Heart left ventricle (tissue), 16 donors: ENCODE measurements at regions not wholly inside any gene's neighbourhood (a gene's known extent, or its start where the extent isn't known, plus 50 kb on each side); places are given as distances from the start of the nearest gene placed in this dataset.
A peak's percentile ranks its signal among the peaks of the same experiment; 100 is the strongest.
"Not testable (repeated sequence)": the region's sequence is repeated elsewhere in the genome, so short reads cannot be mapped to it uniquely, and the experiment has no call there.

Experiments
- ATAC-seq, 4 donors: fragments of 200-7000 bp; cut with Tn5 transposase; one replicate each; pipeline ENCODE4 v1.9.1; 2020 to 2022; ENCODE audit warnings: moderate library complexity in 4 of 4, mild to moderate bottlenecking in 3 of 4, moderate number of reproducible peaks in 1 of 4
- DNase-seq, 5 donors: peaks; one replicate each; pipeline ENCODE4 v3.0.0-alpha.2; 2020
- H3K27ac ChIP-seq, 12 donors: fragments of 200-600 bp; sonication (generic) in 4 of 12; one replicate each; pipeline versions ENCODE4 v1.5.0 to v1.8.0; 2016 to 2022; ENCODE audit warnings: mild to moderate bottlenecking in 2 of 12
- H3K27me3 ChIP-seq, 9 donors: fragments of 200-600 bp; sonication (generic) in 2 of 9; one replicate each; pipeline versions ENCODE4 v1.5.1 to v1.8.0; 2016 to 2022; ENCODE audit warnings: mild to moderate bottlenecking in 3 of 9
- H3K36me3 ChIP-seq, 9 donors: fragments of 200-600 bp; sonication (generic) in 2 of 9; one replicate each; pipeline versions ENCODE4 v1.5.0 to v1.8.0; 2018 to 2022; ENCODE audit warnings: mild to moderate bottlenecking in 2 of 9
- H3K4me1 ChIP-seq, 12 donors: fragments of 200-600 bp; sonication (generic) in 4 of 12; one replicate each; pipeline versions ENCODE4 v1.5.0 to v1.8.0; 2016 to 2022; ENCODE audit warnings: mild to moderate bottlenecking in 3 of 12
- H3K4me3 ChIP-seq, 12 donors: fragments of 200-600 bp; sonication (generic) in 4 of 12; one replicate each; pipeline versions ENCODE4 v1.5.0 to v1.8.0; 2017 to 2022; ENCODE audit warnings: mild to moderate bottlenecking in 9 of 12, moderate library complexity in 4 of 12
- H3K9me3 ChIP-seq, 12 donors: fragments of 200-600 bp; sonication (generic) in 4 of 12; one replicate each; pipeline versions ENCODE4 v1.5.0 to v1.8.0; 2016 to 2022; ENCODE audit warnings: mild to moderate bottlenecking in 1 of 12
- POLR2A ChIP-seq, 2 donors: fragments of 450-650 bp; IDR thresholded peaks; one replicate each; pipeline ENCODE4 v1.6.1; 2017; ENCODE audit warnings: antibody characterized with exemption in 2 of 2, mild to moderate bottlenecking in 2 of 2, moderate library complexity in 2 of 2
- WGBS, 4 donors: extraction: QIAGEN DNeasy Blood & Tissue Kit in 2 of 4; methylation state at CpG; one replicate each; pipeline versions ENCODE4 v1.1.5 to v1.1.7; 2013 to 2018; 5-methylcytosine and 5-hydroxymethylcytosine counted together
- intact Hi-C, 10 donors: fragments of 100-400 bp; cut with DNase I; formaldehyde crosslinking; loops; one replicate each; pipeline versions ENCODE4 v1.11.1 to v1.14.2; 2022
- TF ChIP-seq, protein P1 (sequence below), 12 donors: fragments of 200-600 bp; sonication (generic) in 4 of 12; IDR thresholded peaks; one replicate each; pipeline versions ENCODE4 v1.5.0 to v1.8.0; 2018 to 2022; ENCODE audit warnings: antibody characterized with exemption in 12 of 12, mild to moderate bottlenecking in 5 of 12
- donor health status: ischemic (EF 13 %, LVEDD 7.1; RV severe dilation, severe dysfunction).
- donor health status: healthy with polysubstance abuse.
- donor health status: DM: no; HTN: yes; CAD: no.
- donor health status: DM: no; HTN: no; CAD: no.
- donor health status: ischemic (EF 25% LVEDD 6.9; RV normal size, moderate dysfunction).
- donor health status: ischemic (EF 25% LVEDD 5.7; RV mildly dilated, moderate dysfunction).
- donor health status: healthy.
- donor health status: DM: yes; HTN: yes; CAD: no.
- donor health status: ischemic (EF 35%, LVEDD 5.7; RV mildly dilated, moderate dysfunction).
- donor health status: nonischemic (EF 11% LVEDD 7.7; RV severe dilation, severe dysfunction).
- donor health status: DM: yes; HTN: yes; CAD: no.
- donor health status: PGD.
- donor health status: ischemic (EF 29% LVEDD 5.4; RV normal size, mild dysfunction).
- donor health status: nonischemic (EF 23%, LVEDD 6.1; RV moderate dilation, normal function).

DNA sequence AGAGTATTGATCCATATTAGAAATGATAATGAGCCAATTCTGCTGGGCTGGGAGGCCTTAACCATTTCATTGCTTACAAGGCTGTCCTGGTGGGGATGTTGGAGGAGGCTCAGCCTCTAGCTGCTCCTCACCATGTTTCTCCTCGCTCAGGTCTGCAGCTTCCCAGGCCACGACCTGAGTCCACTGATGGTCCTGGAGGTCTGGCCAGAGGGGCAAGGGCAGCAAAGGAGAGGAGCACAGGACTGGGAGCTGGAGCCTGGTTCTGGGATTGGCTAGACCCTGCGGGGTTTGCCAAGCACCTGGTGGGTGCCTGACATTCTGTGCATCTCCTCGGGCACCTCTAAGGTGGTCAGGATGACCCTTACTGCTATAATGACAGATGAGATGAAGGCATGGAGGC, 92.6 kb downstream of the KIF26A start:
- Histone ChIP-seq H3K27me3 (no peaks in the 10 kb centered on the region), H3K4me1 (peaks cover 0 to 5% (median 0%) of the 10 kb centered on the region in 12 donors), H3K36me3 (no peaks in the 10 kb centered on the region), H3K9me3 (peaks cover 0 to 29% (median 10%) of the 10 kb centered on the region in 12 donors), H3K27ac (no peak overlapping the region), H3K4me3 (no peak overlapping the region)
- no peak for ATAC-seq
- TF ChIP-seq POLR2A (IDR thresholded peaks at IDR 0.05) = no peak
- peak in 1 of 5 donors; percentile 16 for DNase-seq
- 76 to 100% (median 95%) methylated on average over 2 to 4 of the region's 4 CpGs for WGBS, 4 donors
- intact Hi-C loops = no loop called here

GRCh38 chr14:104232070-104232484, 93.7 kb downstream of the KIF26A start:
- no peaks in the 10 kb centered on the region for H3K36me3 ChIP-seq
- intact Hi-C loops = no loop called here
- peaks cover 0 to 3% (median 0%) of the 10 kb centered on the region in 12 donors for H3K4me1 ChIP-seq
- 59 to 70% (median 61%) methylated on average over 4 of the region's 4 CpGs for WGBS, 4 donors
- H3K27ac ChIP-seq = no peak overlapping the region
- DNase-seq = no peak
- ATAC-seq = no peak
- H3K27me3 ChIP-seq = no peaks in the 10 kb centered on the region
- H3K4me3 ChIP-seq = no peak overlapping the region
- TF ChIP-seq POLR2A (IDR thresholded peaks at IDR 0.05) = no peak
- TF ChIP-seq, protein P1, sequence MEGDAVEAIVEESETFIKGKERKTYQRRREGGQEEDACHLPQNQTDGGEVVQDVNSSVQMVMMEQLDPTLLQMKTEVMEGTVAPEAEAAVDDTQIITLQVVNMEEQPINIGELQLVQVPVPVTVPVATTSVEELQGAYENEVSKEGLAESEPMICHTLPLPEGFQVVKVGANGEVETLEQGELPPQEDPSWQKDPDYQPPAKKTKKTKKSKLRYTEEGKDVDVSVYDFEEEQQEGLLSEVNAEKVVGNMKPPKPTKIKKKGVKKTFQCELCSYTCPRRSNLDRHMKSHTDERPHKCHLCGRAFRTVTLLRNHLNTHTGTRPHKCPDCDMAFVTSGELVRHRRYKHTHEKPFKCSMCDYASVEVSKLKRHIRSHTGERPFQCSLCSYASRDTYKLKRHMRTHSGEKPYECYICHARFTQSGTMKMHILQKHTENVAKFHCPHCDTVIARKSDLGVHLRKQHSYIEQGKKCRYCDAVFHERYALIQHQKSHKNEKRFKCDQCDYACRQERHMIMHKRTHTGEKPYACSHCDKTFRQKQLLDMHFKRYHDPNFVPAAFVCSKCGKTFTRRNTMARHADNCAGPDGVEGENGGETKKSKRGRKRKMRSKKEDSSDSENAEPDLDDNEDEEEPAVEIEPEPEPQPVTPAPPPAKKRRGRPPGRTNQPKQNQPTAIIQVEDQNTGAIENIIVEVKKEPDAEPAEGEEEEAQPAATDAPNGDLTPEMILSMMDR (IDR thresholded peaks at IDR 0.05) = no peak
- peaks cover 0 to 35% (median 12%) of the 10 kb centered on the region in 12 donors for H3K9me3 ChIP-seq

DNA sequence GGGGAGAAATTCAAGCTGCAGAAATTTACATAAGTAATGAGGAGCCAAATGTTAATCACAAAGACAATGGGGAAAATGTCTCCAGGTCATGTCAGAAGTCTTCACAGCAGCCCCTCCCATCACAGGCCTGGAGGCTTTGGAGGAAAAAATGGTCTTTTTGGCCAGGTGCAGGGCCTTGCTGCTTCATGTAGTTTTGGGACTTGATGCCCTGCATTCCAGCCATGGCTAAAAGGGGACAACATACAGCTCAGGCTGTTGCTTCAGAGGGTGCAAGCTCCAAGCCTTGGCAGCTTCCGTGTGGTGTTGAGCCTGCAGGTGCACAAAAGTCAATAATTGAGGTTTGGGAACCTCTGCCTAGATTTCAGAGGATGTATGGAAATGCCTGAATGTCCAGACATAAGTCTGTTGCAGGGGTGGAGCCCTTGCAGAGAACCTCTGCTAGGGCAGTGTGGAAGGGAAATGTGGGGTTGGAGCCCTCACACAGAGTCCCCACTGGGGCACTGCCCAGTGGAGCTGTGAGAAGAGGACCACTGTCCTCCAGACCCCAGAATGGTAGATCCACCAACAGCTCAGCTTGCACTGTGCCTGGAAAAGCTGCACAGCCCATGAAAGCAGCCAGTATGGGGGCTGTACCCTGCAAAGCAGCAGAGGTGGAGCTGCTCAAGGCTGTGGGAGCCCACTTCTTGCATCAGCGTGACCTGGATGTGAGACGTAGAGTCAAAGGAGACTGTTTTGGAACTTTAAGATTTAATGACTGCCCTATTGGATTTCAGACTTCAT, 95.8 kb downstream of the KIF26A start:
- ATAC-seq, intact Hi-C loops, H3K27ac ChIP-seq, H3K36me3 ChIP-seq, H3K27me3 ChIP-seq, H3K4me1 ChIP-seq, H3K4me3 ChIP-seq: not testable (repeated sequence)
- peaks cover 0 to 34% (median 13%) of the 10 kb centered on the region in 12 donors for H3K9me3 ChIP-seq
- WGBS, 4 donors = 76 to 100% (median 86%) methylated on average over 3 of the region's 3 CpGs
- DNase-seq = peak in 2 of 5 donors; percentile 5 to 7

GRCh38 chr14:104235686-104236085, 97.3 kb downstream of the KIF26A start:
- H3K9me3 ChIP-seq = peaks cover 0 to 34% (median 13%) of the 10 kb centered on the region in 12 donors
- no peak for ATAC-seq
- no peak for TF ChIP-seq POLR2A (IDR thresholded peaks at IDR 0.05)
- TF ChIP-seq, protein P1 (IDR thresholded peaks at IDR 0.05) = no peak
- 70 to 80% (median 74%) methylated on average over 2 of the region's 2 CpGs for WGBS, 4 donors
- no peaks in the 10 kb centered on the region for H3K4me1 ChIP-seq
- no peak overlapping the region for H3K4me3 ChIP-seq
- no peak overlapping the region for H3K27ac ChIP-seq
- peak in 1 of 5 donors; percentile 4 for DNase-seq
- no peaks in the 10 kb centered on the region for H3K27me3 ChIP-seq
- intact Hi-C loops = no loop called here
- H3K36me3 ChIP-seq = no peaks in the 10 kb centered on the region

DNA sequence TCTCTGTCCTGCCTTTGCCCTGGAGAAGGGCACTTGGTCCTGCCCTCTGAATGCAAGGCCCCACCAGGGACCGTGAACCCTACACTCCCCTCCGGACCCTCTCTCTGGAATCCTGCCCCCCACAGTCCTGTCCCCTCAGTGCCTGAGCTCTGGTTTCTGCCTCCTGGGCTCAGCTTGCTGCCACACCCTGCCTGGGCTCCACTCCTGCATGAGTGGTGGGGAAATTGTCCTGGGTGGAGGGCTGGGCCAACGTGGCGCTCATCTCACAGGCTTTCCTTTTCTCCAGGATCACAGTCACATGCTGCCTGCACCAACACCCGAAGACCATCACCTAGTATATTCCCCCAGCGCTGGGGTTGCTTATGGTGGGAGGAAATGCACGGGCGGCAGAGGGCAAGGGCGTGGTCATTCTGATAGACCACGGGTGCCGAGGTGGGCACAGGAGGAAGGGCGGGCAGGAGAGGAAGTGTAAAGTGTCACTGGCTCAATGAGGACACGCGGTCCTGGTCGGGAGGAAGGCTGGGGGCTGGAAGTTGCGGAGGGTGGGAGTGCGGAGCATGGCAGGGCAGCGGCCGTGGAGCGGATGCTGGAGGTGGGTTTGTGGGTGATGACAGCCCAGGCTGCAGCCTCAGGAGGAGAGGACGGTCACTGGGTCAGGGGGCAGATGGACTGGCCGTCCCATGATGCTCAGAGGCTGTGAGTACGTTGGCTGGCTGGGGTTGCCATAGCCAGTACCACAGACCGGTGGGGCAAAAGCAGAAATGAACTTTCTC, 99.5 kb downstream of the KIF26A start:
- DNase-seq = no peak
- Histone ChIP-seq H3K4me1 (no peaks in the 10 kb centered on the region), H3K36me3 (no peaks in the 10 kb centered on the region), H3K9me3 (peaks cover 0 to 35% (median 13%) of the 10 kb centered on the region in 12 donors), H3K27me3 (no peaks in the 10 kb centered on the region), H3K4me3 (no peak overlapping the region), H3K27ac (no peak overlapping the region)
- WGBS, 4 donors = 80 to 90% (median 86%) methylated on average over 24 of the region's 24 CpGs
- intact Hi-C loops = no loop called here
- TF ChIP-seq POLR2A (IDR thresholded peaks at IDR 0.05) = no peak
- TF ChIP-seq, protein P1 (IDR thresholded peaks at IDR 0.05) = no peak
- ATAC-seq = no peak
